ENCODE measurements at regions not wholly inside any gene's neighbourhood (a gene's known extent, or its start where the extent isn't known, plus 50 kb on each side); places are given as distances from the start of the nearest gene placed in this dataset.
"Not testable (repeated sequence)": the region's sequence is repeated elsewhere in the genome, so short reads cannot be mapped to it uniquely, and the experiment has no call there.

GRCh38 chr4:138347561-138347960 lies 105.4 kb upstream of the SLC7A11 start:
- no peak for DNase-seq

- no peak for DNase-seq
These were observed 102.7 kb upstream of the SLC7A11 start for GRCh38 chr4:138344851-138345250.

- no peak for DNase-seq
These were observed 101.9 kb upstream of the SLC7A11 start for GRCh38 chr4:138344054-138344453.

GRCh38 chr4:138341739-138342415 lies 99.7 kb upstream of the SLC7A11 start:
- no peak for DNase-seq

GRCh38 chr4:138338840-138339239 lies 96.7 kb upstream of the SLC7A11 start:
- DNase-seq, result no peak

- DNase-seq, result not testable (repeated sequence)
These were observed 96.1 kb upstream of the SLC7A11 start for GRCh38 chr4:138338222-138338621.

GRCh38 chr4:138334346-138335016 lies 92.3 kb upstream of the SLC7A11 start:
- no peak for DNase-seq

GRCh38 chr4:138332415-138332814 lies 90.3 kb upstream of the SLC7A11 start:
- DNase-seq, result not testable (repeated sequence)

- no peak for DNase-seq
These were observed 88.4 kb upstream of the SLC7A11 start for GRCh38 chr4:138330531-138330930.

GRCh38 chr4:138329506-138330070 lies 87.4 kb upstream of the SLC7A11 start:
- no peak for DNase-seq

- DNase-seq, result no peak
These were observed 85.2 kb upstream of the SLC7A11 start for GRCh38 chr4:138327338-138327737.

GRCh38 chr4:138320831-138321230 lies 78.7 kb upstream of the SLC7A11 start:
- DNase-seq, result no peak

GRCh38 chr4:138320030-138320429 lies 77.9 kb upstream of the SLC7A11 start:
- no peak for DNase-seq

- no peak for DNase-seq
These were observed 75.1 kb upstream of the SLC7A11 start for GRCh38 chr4:138317175-138317748.

- no peak for DNase-seq
These were observed 70.4 kb upstream of the SLC7A11 start for GRCh38 chr4:138312536-138312911.

GRCh38 chr4:138311771-138312535 lies 69.8 kb upstream of the SLC7A11 start:
- DNase-seq, result no peak

- no peak for DNase-seq
These were observed 68.8 kb upstream of the SLC7A11 start for GRCh38 chr4:138310991-138311390.

- DNase-seq, result no peak
These were observed 68.3 kb upstream of the SLC7A11 start for GRCh38 chr4:138310498-138310897.

GRCh38 chr4:138308356-138308755 lies 66.2 kb upstream of the SLC7A11 start:
- DNase-seq, result no peak

- DNase-seq, result peak; percentile 1
These were observed 65.2 kb upstream of the SLC7A11 start for GRCh38 chr4:138307319-138307718.

- DNase-seq, result peak; percentile 8
These were observed 62.9 kb upstream of the SLC7A11 start for GRCh38 chr4:138305050-138305449.

- DNase-seq, result no peak
These were observed 59.4 kb upstream of the SLC7A11 start for GRCh38 chr4:138301536-138301935.

GRCh38 chr4:138300616-138301015 lies 58.5 kb upstream of the SLC7A11 start:
- DNase-seq, result no peak
